Colon (tissue), 2 donors: ENCODE measurements at regions not wholly inside any gene's neighbourhood (a gene's known extent, or its start where the extent isn't known, plus 50 kb on each side); places are given as distances from the start of the nearest gene placed in this dataset.
"Not testable (repeated sequence)": the region's sequence is repeated elsewhere in the genome, so short reads cannot be mapped to it uniquely, and the experiment has no call there.

Experiments used
- FAIRE-seq: peaks from 2 replicates; lab custom pipeline; 2012; peaks lifted over from hg19 to GRCh38; lab: Jason Lieb, UNC
- donor health status: control.
- donor health status: control.

- FAIRE-seq = no peak
Measured at GRCh38 chr11:44452827-44453572, 112.5 kb upstream of the CD82 start.

- FAIRE-seq = no peak
Measured at GRCh38 chr11:44453871-44454270, 111.6 kb upstream of the CD82 start.

- FAIRE-seq = no peak
Measured at GRCh38 chr11:44454666-44455065, 110.8 kb upstream of the CD82 start.

DNA sequence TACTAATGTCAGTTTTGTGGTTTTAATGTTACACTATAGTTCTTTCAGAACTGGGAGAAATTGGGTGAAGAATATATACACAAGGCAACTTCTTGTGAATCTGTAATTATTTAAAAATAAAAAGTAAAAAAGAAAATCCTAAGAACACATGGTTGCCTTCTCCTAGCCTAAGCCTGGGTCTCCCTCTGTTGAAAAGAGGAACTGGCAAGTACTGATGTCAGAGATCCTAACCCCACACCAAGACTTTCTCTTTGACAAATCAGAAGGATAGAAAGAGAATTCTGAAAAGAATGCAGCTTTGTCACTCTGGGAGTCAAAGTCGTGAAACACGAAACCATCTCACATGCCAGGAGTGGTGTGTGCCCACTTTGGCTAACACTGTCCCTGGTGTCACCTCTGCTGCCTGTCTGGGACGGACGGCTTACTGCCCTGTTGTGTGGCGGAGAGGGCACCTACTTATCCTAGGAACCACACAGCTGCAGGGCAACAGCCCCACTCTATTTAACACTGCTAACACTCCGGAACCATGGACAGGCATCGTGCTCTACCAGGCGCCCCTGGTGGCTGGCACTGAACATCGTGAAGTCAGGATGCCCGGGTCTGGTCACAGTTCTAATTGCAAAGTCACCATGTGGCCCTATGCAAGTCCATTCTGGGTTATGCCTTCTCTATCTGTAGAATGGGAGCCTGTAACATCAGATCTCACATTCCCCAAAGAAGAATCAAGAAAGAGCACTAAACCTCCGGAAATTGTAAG, 108.7 kb upstream of the CD82 start:
- FAIRE-seq = no peak

- no peak for FAIRE-seq
Measured at GRCh38 chr11:44457862-44458261, 107.6 kb upstream of the CD82 start.

DNA sequence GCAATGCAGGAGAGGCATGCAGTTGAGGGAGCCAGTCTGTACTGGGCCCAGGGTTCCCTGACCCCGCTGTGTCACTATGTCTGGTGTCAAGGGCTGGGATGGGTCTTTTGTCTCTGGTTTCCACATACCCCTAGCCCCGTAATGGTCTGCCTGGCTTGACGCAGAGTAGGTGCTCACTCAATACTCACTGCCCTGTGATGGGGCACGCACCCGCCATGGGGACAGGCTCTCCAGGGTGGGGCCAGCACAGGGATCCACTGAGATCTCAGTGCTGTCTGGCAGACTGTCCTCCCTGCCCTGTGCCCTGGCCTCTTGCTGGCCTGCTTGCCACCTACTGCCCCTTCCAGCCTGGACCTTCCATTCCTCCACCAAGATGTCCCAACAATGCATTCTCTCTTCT, 101.7 kb upstream of the CD82 start:
- FAIRE-seq = no peak

DNA sequence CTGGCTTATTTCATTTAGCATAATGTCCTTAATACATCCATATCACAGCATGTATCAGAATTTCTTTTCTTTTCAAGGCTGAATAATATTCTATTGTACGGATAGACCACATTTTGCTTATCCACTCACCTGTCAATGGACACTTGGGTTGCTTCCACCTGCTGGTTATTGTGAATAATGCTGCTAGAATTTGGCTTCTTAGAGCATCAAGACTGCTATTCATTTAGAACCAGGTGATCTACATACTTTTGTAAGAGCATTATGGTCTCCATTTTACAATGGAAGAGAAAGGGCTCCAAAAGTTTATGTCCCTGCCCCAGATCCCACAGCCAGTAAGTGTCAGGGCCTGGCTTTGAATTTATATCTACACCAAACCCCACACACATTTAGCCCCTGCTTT, 100.7 kb upstream of the CD82 start:
- FAIRE-seq = no peak

GRCh38 chr11:44466531-44467205, 98.8 kb upstream of the CD82 start:
- FAIRE-seq = no peak

- FAIRE-seq = no peak
Measured at GRCh38 chr11:44467413-44467812, 98.0 kb upstream of the CD82 start.

- FAIRE-seq = no peak
Measured at GRCh38 chr11:44467931-44468330, 97.5 kb upstream of the CD82 start.

GRCh38 chr11:44468345-44468988, 97.0 kb upstream of the CD82 start:
- FAIRE-seq = no peak

GRCh38 chr11:44469412-44469811, 96.1 kb upstream of the CD82 start:
- FAIRE-seq = no peak

DNA sequence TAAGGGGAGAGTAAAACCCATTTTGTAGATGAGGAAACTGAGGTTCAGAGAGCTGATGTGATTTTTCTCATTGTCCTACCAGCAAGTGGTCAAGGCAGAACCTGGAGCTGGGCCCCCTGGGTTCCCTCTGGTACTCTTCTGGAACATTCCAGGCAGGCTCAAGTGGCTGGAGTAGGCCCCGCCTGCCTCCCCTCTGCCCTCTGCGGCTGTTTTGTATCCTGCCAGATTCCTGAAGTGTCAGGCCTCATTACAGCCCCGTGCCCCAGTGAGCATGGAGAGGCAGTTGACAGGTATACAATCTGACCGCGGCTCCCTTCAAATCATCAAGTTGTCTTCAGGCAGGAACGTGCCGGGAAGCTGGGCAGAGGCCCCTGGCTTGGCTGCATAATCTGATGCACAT, 94.6 kb upstream of the CD82 start:
- no peak for FAIRE-seq

DNA sequence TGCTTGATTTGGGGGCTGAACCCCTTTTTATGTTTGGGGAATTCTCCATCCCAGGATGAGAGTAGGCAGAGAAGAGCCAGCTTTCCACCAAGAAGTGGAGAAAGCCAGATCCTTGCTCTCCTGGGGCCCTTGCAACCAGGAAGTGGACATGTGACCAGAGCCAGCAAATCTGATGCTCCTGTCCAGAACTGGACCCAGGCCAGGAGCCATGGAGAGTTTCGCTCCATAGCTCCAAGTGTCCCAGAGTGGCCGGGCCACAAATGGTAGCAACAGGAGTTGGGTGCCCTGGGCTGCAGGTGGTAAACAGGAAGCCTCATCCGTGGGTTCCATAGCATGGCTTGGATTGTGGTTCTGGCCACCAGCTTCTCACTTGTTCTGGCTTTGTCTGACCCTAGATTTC, 93.9 kb upstream of the CD82 start:
- FAIRE-seq = no peak

- FAIRE-seq = no peak
Measured at GRCh38 chr11:44472916-44473315, 92.5 kb upstream of the CD82 start.

GRCh38 chr11:44474702-44475101, 90.8 kb upstream of the CD82 start:
- FAIRE-seq = no peak

GRCh38 chr11:44475114-44475686, 90.3 kb upstream of the CD82 start:
- no peak for FAIRE-seq

GRCh38 chr11:44482338-44482737, 83.1 kb upstream of the CD82 start:
- not testable (repeated sequence) for FAIRE-seq

- no peak for FAIRE-seq
Measured at GRCh38 chr11:44483919-44484610, 81.4 kb upstream of the CD82 start.

- FAIRE-seq = no peak
Measured at GRCh38 chr11:44488165-44488965, 77.1 kb upstream of the CD82 start.

DNA sequence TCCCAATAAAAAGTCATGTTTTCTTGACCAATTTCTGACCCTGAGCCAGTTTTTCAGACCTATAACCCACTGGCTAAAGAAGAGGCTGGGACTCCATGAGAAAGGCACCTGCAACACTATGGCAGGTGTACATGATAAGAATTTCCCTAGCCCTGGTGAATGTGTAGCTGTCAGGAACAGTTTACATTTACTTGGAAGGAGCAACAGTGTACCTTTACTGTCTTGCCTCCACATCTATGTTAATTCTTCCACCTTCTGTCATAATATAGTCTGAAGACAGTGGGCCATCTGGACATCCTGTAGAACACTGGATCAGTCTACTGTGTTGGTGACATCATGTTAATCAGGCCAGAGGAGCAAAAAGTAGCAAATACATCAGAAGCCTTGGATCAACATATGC, 72.1 kb upstream of the CD82 start:
- no peak for FAIRE-seq
